H9 (cell line): ENCODE measurements at regions not wholly inside any gene's neighbourhood (a gene's known extent, or its start where the extent isn't known, plus 50 kb on each side); places are given as distances from the start of the nearest gene placed in this dataset.

Experiments used
- DNase-seq: peaks from one replicate; pipeline ENCODE4 v3.0.0-alpha.2; 2017
- H2AFZ ChIP-seq: one replicate; pipeline ENCODE4 v1.6.1; 2013; ENCODE audit warnings: mild to moderate bottlenecking, low read length, control low read depth, moderate library complexity
- H2AK5ac ChIP-seq: 2 replicates; pipeline ENCODE4 v1.6.1; 2013; ENCODE audit warnings: low read length, control low read depth, mixed read lengths; ENCODE audit not compliant: insufficient read length
- H2BK120ac ChIP-seq: one replicate; pipeline ENCODE4 v1.6.1; 2013; ENCODE audit warnings: low read depth, mild to moderate bottlenecking, low read length, control low read depth, inconsistent platforms; ENCODE audit not compliant: poor library complexity, severe bottlenecking
- H2BK12ac ChIP-seq: 2 replicates; pipeline ENCODE4 v1.6.1; 2013; ENCODE audit warnings: low read length, control low read depth, mixed read lengths, low read depth; ENCODE audit not compliant: insufficient read length
- H2BK15ac ChIP-seq: 2 replicates; pipeline ENCODE4 v1.6.1; 2013; ENCODE audit warnings: low read depth, low read length, control low read depth
- H2BK20ac ChIP-seq: one replicate; pipeline ENCODE4 v1.6.1; 2013; ENCODE audit warnings: low read depth, mild to moderate bottlenecking, low read length, control low read depth, inconsistent platforms; ENCODE audit not compliant: poor library complexity, severe bottlenecking
- H2BK5ac ChIP-seq: 2 replicates; pipeline ENCODE4 v1.6.1; 2013; ENCODE audit warnings: low read length, control low read depth, mixed read lengths; ENCODE audit not compliant: insufficient read length
- H3K14ac ChIP-seq: 2 replicates; pipeline ENCODE4 v1.6.1; 2013; ENCODE audit warnings: low read length, control low read depth; ENCODE audit not compliant: insufficient read depth
- H3K18ac ChIP-seq: 2 replicates; pipeline ENCODE4 v1.6.1; 2013; ENCODE audit warnings: low read depth, mild to moderate bottlenecking, mixed read lengths, low read length, control low read depth; ENCODE audit not compliant: insufficient read length
- H3K23ac ChIP-seq: 2 replicates; pipeline ENCODE4 v1.6.1; 2013; ENCODE audit warnings: low read length, control low read depth, mixed read lengths, low read depth; ENCODE audit not compliant: insufficient read length
- H3K23me2 ChIP-seq: 2 replicates; pipeline ENCODE4 v1.6.1; 2013; ENCODE audit warnings: low read depth, mild to moderate bottlenecking, mixed read lengths, low read length, control low read depth; ENCODE audit not compliant: insufficient read length, poor library complexity, severe bottlenecking
- H3K27ac ChIP-seq: 2 replicates; pipeline ENCODE4 v1.5.1; 2013; ENCODE audit warnings: low read length, control low read depth, mixed read lengths, low read depth; ENCODE audit not compliant: insufficient read length
- H3K27me3 ChIP-seq: 2 replicates; pipeline ENCODE4 v1.6.1; 2013; ENCODE audit warnings: low read length, control low read depth, inconsistent platforms; ENCODE audit not compliant: insufficient read depth
- H3K4ac ChIP-seq: 2 replicates; pipeline ENCODE4 v1.6.1; 2013; ENCODE audit warnings: low read depth, mild to moderate bottlenecking, control low read depth, inconsistent platforms, low read length, moderate library complexity
- H3K4me1 ChIP-seq: 2 replicates; pipeline ENCODE4 v1.6.1; 2013; ENCODE audit warnings: low read length, control low read depth, inconsistent platforms; ENCODE audit not compliant: insufficient read depth
- H3K4me2 ChIP-seq: 2 replicates; pipeline ENCODE4 v1.6.1; 2013; ENCODE audit warnings: low read length, control low read depth, mixed read lengths; ENCODE audit not compliant: insufficient read length, insufficient read depth
- H3K56ac ChIP-seq: 2 replicates; pipeline ENCODE4 v1.6.1; 2013; ENCODE audit warnings: low read depth, mild to moderate bottlenecking, mixed read lengths, low read length, control low read depth; ENCODE audit not compliant: insufficient read length
- H3K79me1 ChIP-seq: 2 replicates; pipeline ENCODE4 v1.6.1; 2013; ENCODE audit warnings: low read depth, mild to moderate bottlenecking, moderate library complexity, low read length, control low read depth, inconsistent platforms; ENCODE audit not compliant: insufficient read depth, poor library complexity, severe bottlenecking
- H3K79me2 ChIP-seq: 2 replicates; pipeline ENCODE4 v1.6.1; 2013; ENCODE audit warnings: low read length, control low read depth, inconsistent platforms; ENCODE audit not compliant: insufficient read depth
- H3K9ac ChIP-seq: 2 replicates; pipeline ENCODE4 v1.6.1; 2013; ENCODE audit warnings: low read length, control low read depth, mixed read lengths; ENCODE audit not compliant: insufficient read length; ENCODE audit errors: extremely low read depth
- H3K9me3 ChIP-seq: one replicate; pipeline ENCODE4 v1.6.1; 2013; ENCODE audit warnings: low read depth, low read length, inconsistent platforms; ENCODE audit not compliant: control insufficient read depth
- H3T11ph ChIP-seq: one replicate; pipeline ENCODE4 v1.6.1; 2013; ENCODE audit warnings: mild to moderate bottlenecking, low read length, control low read depth, inconsistent platforms
- H4K20me1 ChIP-seq: one replicate; pipeline ENCODE4 v1.6.1; 2013; ENCODE audit not compliant: control insufficient read depth, insufficient read length, insufficient read depth
- H4K5ac ChIP-seq: 2 replicates; pipeline ENCODE4 v1.6.1; 2013; ENCODE audit warnings: low read depth, mild to moderate bottlenecking, mixed read lengths, low read length, control low read depth; ENCODE audit not compliant: insufficient read length
- H4K8ac ChIP-seq: replicated peaks from 2 replicates; pipeline ENCODE4 v1.6.1; 2013; ENCODE audit warnings: low read length, control low read depth, mixed read lengths, low read depth; ENCODE audit not compliant: insufficient read length
- H4K91ac ChIP-seq: 2 replicates; pipeline ENCODE4 v1.6.1; 2013; ENCODE audit warnings: low read depth, mild to moderate bottlenecking, moderate library complexity, mixed read lengths, low read length, control low read depth; ENCODE audit not compliant: insufficient read length
- H3K27ac Mint-ChIP-seq, 3 experiments: 2 replicates in 2 of 3; 3 replicates in 1 of 3; pipeline ENCODE4 v1.8.0; 2020 to 2021; ENCODE audit warnings: mixed read lengths in 3 of 3, mild to moderate bottlenecking in 1 of 3, moderate library complexity in 1 of 3
- H3K27me3 Mint-ChIP-seq: 2 replicates; pipeline ENCODE4 v1.8.0; 2021; ENCODE audit warnings: low read depth, mild to moderate bottlenecking, moderate library complexity, mixed read lengths
- H3K36me3 Mint-ChIP-seq, 3 experiments: 2 replicates in 2 of 3; 3 replicates in 1 of 3; pipeline ENCODE4 v1.8.0; 2020 to 2021; ENCODE audit warnings: low read depth in 3 of 3, mixed read lengths in 3 of 3; ENCODE audit not compliant: insufficient read depth in 1 of 3
- H3K4me1 Mint-ChIP-seq, 2 experiments: 2 replicates each; pipeline ENCODE4 v1.8.0; 2020; ENCODE audit warnings: mixed read lengths in 2 of 2
- H3K4me3 Mint-ChIP-seq, 2 experiments: 2 replicates in 1 of 2; 3 replicates in 1 of 2; pipeline ENCODE4 v1.8.0; 2020 to 2021; ENCODE audit warnings: mild to moderate bottlenecking in 2 of 2, mixed read lengths in 2 of 2, moderate library complexity in 1 of 2
- H3K9me3 Mint-ChIP-seq, 2 experiments: 2 replicates in 1 of 2; 3 replicates in 1 of 2; pipeline ENCODE4 v1.8.0; 2020; ENCODE audit warnings: mild to moderate bottlenecking in 2 of 2, mixed read lengths in 2 of 2, moderate library complexity in 1 of 2
- WGBS: extraction: QIAGEN DNeasy Blood & Tissue Kit; methylation state at CpG from one replicate; pipeline ENCODE4 v1.1.7; 2013; ENCODE audit warnings: missing lambda C conversion rate, low lambda C conversion rate, mixed read lengths; ENCODE audit not compliant: insufficient read length; ENCODE audit errors: extremely low coverage; 5-methylcytosine and 5-hydroxymethylcytosine counted together
- TF ChIP-seq, protein P1 (sequence below): fragments of 200-600 bp; sonication (generic); conservative IDR thresholded peaks from 3 replicates; pipeline ENCODE4 v1.8.0; 2021; ENCODE audit warnings: antibody characterized with exemption, mild to moderate bottlenecking

- Histone ChIP-seq H3K4ac (no peak overlapping the region), H4K91ac (no peak overlapping the region), H3K23me2 (no peaks in the 10 kb centered on the region), H3K27ac (no peak overlapping the region), H2AK5ac (no peak overlapping the region), H2BK20ac (no peak overlapping the region), H3K56ac (no peak overlapping the region), H2AFZ (no peak overlapping the region), H3K14ac (no peak overlapping the region), H4K5ac (no peak overlapping the region), H4K8ac (no peak overlapping the region), H2BK15ac (no peak overlapping the region), H3K18ac (no peak overlapping the region), H3K9me3 (no peaks in the 10 kb centered on the region), H3K27me3 (no peaks in the 10 kb centered on the region), H3K4me1 (no peaks in the 10 kb centered on the region), H3T11ph (no peak overlapping the region), H3K79me1 (no peaks in the 10 kb centered on the region), H3K79me2 (no peaks in the 10 kb centered on the region), H3K9ac (no peak overlapping the region), H3K4me2 (no peak overlapping the region), H4K20me1 (no peaks in the 10 kb centered on the region), H2BK12ac (no peak overlapping the region), H2BK5ac (no peak overlapping the region), H3K23ac (no peak overlapping the region), H2BK120ac (no peak overlapping the region)
- no CpG with 5 or more reads among the region's 4 CpGs for WGBS
- Mint-ChIP-seq H3K36me3 (no peaks in the 10 kb centered on the region), H3K9me3 (peaks cover 0 to 2% of the 10 kb centered on the region in 2 experiments; a peak in 2 of 5 replicates), H3K4me1 (no peaks in the 10 kb centered on the region), H3K27ac (no peak overlapping the region), H3K27me3 (no peaks in the 10 kb centered on the region), H3K4me3 (no peak overlapping the region)
- TF ChIP-seq, protein P1, sequence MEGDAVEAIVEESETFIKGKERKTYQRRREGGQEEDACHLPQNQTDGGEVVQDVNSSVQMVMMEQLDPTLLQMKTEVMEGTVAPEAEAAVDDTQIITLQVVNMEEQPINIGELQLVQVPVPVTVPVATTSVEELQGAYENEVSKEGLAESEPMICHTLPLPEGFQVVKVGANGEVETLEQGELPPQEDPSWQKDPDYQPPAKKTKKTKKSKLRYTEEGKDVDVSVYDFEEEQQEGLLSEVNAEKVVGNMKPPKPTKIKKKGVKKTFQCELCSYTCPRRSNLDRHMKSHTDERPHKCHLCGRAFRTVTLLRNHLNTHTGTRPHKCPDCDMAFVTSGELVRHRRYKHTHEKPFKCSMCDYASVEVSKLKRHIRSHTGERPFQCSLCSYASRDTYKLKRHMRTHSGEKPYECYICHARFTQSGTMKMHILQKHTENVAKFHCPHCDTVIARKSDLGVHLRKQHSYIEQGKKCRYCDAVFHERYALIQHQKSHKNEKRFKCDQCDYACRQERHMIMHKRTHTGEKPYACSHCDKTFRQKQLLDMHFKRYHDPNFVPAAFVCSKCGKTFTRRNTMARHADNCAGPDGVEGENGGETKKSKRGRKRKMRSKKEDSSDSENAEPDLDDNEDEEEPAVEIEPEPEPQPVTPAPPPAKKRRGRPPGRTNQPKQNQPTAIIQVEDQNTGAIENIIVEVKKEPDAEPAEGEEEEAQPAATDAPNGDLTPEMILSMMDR = peak; percentile 36; the same call in 2 of the 3 replicates
- no peak for DNase-seq
These were observed 764.6 kb upstream of the PKDCC start for GRCh38 chr2:41283079-41283775.
